GM18873 (cell line): ENCODE measurements at regions not wholly inside any gene's neighbourhood (a gene's known extent, or its start where the extent isn't known, plus 50 kb on each side); places are given as distances from the start of the nearest gene placed in this dataset.

ENCODE experiments used
- ATAC-seq: cut with Tn5 transposase; IDR thresholded peaks from one replicate; pipeline ENCODE4 v1.9.1; 2021; ENCODE audit warnings: mild to moderate bottlenecking, moderate library complexity, moderate number of reproducible peaks; ENCODE audit not compliant: unreplicated experiment, low FRiP score

DNA sequence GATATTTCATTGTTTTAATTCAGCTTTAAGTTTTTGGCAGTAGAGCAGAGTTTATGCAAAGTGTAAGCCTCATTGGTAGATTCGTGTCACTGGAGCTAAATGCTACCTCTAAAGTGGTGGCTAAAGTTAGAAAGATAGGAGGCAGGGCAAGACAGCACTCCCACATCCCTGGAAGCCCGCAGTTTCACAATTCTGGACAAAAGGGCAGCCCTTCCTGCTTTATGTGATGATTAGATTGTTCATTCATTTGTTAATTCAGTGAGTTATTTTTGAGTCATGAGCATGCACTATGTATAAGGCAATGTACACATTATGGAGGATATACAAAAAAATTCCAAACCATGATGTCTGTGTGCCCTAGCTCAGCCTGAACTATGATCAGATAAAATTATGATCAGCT is 52.1 kb upstream of the EIF3M start:
- ATAC-seq, result no peak

DNA sequence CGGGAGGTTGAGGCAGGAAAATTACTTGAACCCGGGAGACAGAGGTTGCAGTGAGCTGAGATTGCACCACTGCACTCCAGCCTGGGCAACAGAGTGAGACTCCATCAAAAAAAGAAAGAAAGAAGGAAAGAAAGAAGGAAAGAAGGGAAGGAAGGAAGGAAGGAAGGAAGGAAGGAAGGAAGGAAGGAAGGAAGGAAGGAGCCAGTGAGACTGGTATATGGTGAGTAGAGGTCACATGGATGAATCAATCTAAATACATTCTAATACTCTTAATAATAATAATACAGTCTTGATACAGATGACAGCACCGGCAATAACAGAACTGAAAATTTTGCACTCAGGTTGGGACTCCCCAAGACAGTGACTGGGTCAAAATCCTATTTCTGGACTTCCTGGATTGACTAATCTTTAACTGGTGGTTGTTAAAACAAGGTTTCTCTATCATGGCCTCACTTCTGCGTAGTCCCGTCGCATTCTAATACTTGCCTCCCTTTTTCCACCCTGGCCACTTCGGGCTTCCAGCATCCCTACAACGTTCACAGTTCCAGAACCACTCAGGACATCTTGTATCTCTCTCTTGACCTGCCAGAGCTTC is 53.5 kb upstream of the EIF3M start:
- peak; percentile 100 for ATAC-seq

GRCh38 chr11:32527261-32528175 is 56.1 kb upstream of the EIF3M start:
- ATAC-seq, result no peak

DNA sequence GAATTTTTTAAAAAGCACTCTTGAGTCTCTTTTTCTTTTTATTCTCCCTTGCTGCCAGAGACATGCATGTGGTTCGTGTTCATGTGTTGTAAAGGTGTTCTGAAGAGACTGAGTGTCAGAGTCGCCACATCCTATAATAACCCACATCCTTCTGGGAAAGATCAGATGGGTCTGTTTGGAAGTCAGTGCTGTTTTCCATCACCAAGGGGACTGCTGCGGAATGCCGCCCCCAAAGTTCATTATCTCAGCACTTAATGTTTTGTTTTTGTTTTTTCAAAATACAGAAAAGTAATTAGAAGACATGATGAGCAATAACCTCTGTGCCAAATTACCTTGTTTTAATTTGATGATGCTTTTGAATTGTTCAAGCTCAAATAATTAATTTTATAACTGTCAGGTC is 56.9 kb upstream of the EIF3M start:
- no peak for ATAC-seq

DNA sequence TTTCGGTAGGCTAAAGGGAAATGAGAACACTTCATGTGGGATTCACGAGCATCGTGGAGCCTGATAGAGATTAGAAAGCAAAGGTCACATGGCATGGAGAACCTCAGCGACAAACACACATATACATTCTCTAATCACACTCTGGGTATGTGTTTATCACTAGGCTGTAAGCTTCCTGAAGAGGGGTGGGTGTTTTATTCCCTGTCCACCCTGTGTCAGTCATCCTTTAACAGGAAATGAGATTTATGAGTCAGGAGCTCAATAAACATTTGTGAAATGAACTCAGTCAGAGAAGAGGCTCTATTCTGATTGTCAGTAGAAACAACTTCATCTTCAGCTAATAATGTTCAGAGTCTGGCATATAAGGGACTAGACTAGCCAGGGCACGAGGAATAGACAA is 71.7 kb upstream of the EIF3M start:
- no peak for ATAC-seq

GRCh38 chr11:32510039-32510438 is 73.6 kb upstream of the EIF3M start:
- no peak for ATAC-seq

GRCh38 chr11:32508780-32509179 is 73.4 kb upstream of the WT1 start:
- ATAC-seq, result no peak

GRCh38 chr11:32500001-32500400 is 64.7 kb upstream of the WT1 start:
- ATAC-seq, result no peak

GRCh38 chr11:32497951-32498350 is 62.6 kb upstream of the WT1 start:
- no peak for ATAC-seq

- ATAC-seq, result no peak
Observed at GRCh38 chr11:32494629-32495028, 59.3 kb upstream of the WT1 start.

- ATAC-seq, result no peak
Observed at GRCh38 chr11:32489464-32489863, 54.1 kb upstream of the WT1 start.

- no peak for ATAC-seq
Observed at GRCh38 chr11:32487270-32487669, 51.9 kb upstream of the WT1 start.

DNA sequence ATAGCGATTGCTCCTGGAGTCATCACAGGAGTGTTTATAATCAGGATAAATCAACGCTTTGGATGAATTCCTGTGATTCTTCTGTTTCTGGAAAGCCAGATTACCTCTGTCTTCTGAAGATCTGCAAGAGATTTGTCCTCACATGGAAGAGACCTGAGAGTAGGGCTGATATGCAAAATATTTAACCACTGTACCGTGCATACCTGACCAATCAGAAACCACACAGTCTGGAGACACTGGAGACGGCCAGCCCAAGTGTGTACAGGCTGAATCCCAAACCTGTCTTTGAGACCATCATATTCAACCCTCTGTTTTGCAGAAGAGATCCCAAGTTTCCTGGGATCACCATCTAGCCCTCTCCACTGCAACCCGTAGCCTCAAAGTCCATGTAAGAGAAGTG is 50.4 kb upstream of the WT1 start:
- no peak for ATAC-seq
